BJ (cell line): ENCODE measurements at regions not wholly inside any gene's neighbourhood (a gene's known extent, or its start where the extent isn't known, plus 50 kb on each side); places are given as distances from the start of the nearest gene placed in this dataset.
"Not testable (repeated sequence)": the region's sequence is repeated elsewhere in the genome, so short reads cannot be mapped to it uniquely, and the experiment has no call there.

Source experiments
- CTCF ChIA-PET: fragments of 350-600 bp; formaldehyde crosslinking; extraction: SDS; loops from one replicate; lab custom pipeline; 2021; ENCODE audit warnings: antibody characterized with exemption, inconsistent platforms; lab: Yijun Ruan, JAX
- POLR2A ChIA-PET: fragments of 300-600 bp; sonication (Branson Sonifier 250); formaldehyde crosslinking; extraction: SDS; loops from one replicate; lab custom pipeline; 2021; ENCODE audit warnings: antibody characterized with exemption; lab: Charles Lee
- DNase-seq: peaks from one replicate; pipeline ENCODE4 v3.0.0-alpha.2; 2011; ENCODE audit warnings: low read depth
- H3K27me3 ChIP-seq: 2 replicates; pipeline ENCODE4 v1.6.0; 2011; ENCODE audit warnings: low read length; ENCODE audit not compliant: control insufficient read depth, insufficient read depth
- H3K36me3 ChIP-seq: 2 replicates; pipeline ENCODE4 v1.5.1; 2011; ENCODE audit warnings: low read length; ENCODE audit not compliant: control insufficient read depth, insufficient read depth
- H3K4me3 ChIP-seq: 2 replicates; pipeline ENCODE4 v1.5.1; 2011; ENCODE audit warnings: low read depth, mild to moderate bottlenecking, control low read depth, low read length
- CTCF ChIP-seq: IDR thresholded peaks from 2 replicates; pipeline ENCODE4 v1.5.1; 2011; ENCODE audit warnings: low read depth, mild to moderate bottlenecking, control low read depth, inconsistent platforms, low read length, moderate library complexity; ENCODE audit not compliant: insufficient read depth

- no peak for DNase-seq
- ChIA-PET CTCF (no interaction called here), POLR2A (no interaction called here)
Measured at GRCh38 chr10:30171601-30172000, 112.2 kb upstream of the JCAD start.

GRCh38 chr10:30170814-30171213 lies 111.4 kb upstream of the JCAD start:
- Histone ChIP-seq H3K27me3 (peaks cover 2% of the 10 kb centered on the region; the same call in 1 of the 2 replicates), H3K4me3 (no peak overlapping the region), H3K36me3 (no peaks in the 10 kb centered on the region)
- TF ChIP-seq CTCF: no peak
- CTCF ChIA-PET: no interaction called here
- POLR2A ChIA-PET: interaction anchor here (0.6 kb wide), 1 partner anchor 55 kb away, joined by 4 read pairs; no protein-coding TSS in a partner anchor
- DNase-seq: no peak

More at GRCh38 chr10:30171601-30172000, 112.2 kb upstream of the JCAD start:
- no peaks in the 10 kb centered on the region for H3K36me3 ChIP-seq
- no peak overlapping the region for H3K4me3 ChIP-seq
- no peak for TF ChIP-seq CTCF
- peaks cover 1% of the 10 kb centered on the region; the same call in 1 of the 2 replicates for H3K27me3 ChIP-seq

- POLR2A ChIA-PET: interaction anchor here (0.6 kb wide), 1 partner anchor 54 kb away, joined by 4 read pairs; no protein-coding TSS in a partner anchor
- TF ChIP-seq CTCF: no peak
- DNase-seq: no peak
Measured at GRCh38 chr10:30170146-30170545, 110.8 kb upstream of the JCAD start.

GRCh38 chr10:30169342-30169741 lies 110.0 kb upstream of the JCAD start:
- POLR2A ChIA-PET: no interaction called here
- Histone ChIP-seq H3K27me3 (peaks cover 3% of the 10 kb centered on the region), H3K36me3 (no peaks in the 10 kb centered on the region), H3K4me3 (no peak overlapping the region)
- no peak for TF ChIP-seq CTCF
- CTCF ChIA-PET: no interaction called here
- DNase-seq: no peak

More at GRCh38 chr10:30170146-30170545, 110.8 kb upstream of the JCAD start:
- Histone ChIP-seq H3K36me3 (no peaks in the 10 kb centered on the region), H3K27me3 (peaks cover 3% of the 10 kb centered on the region), H3K4me3 (no peak overlapping the region)
- CTCF ChIA-PET: no interaction called here

GRCh38 chr10:30166929-30167328 lies 107.5 kb upstream of the JCAD start:
- H3K4me3 ChIP-seq: no peak overlapping the region
- TF ChIP-seq CTCF: no peak
- H3K27me3 ChIP-seq: peaks cover 3% of the 10 kb centered on the region
- no peak for DNase-seq
- CTCF ChIA-PET: interaction anchor here (0.6 kb wide), 1 partner anchor 10 kb away, joined by 3 read pairs; no protein-coding TSS in a partner anchor
- H3K36me3 ChIP-seq: no peaks in the 10 kb centered on the region
- POLR2A ChIA-PET: no interaction called here

DNA sequence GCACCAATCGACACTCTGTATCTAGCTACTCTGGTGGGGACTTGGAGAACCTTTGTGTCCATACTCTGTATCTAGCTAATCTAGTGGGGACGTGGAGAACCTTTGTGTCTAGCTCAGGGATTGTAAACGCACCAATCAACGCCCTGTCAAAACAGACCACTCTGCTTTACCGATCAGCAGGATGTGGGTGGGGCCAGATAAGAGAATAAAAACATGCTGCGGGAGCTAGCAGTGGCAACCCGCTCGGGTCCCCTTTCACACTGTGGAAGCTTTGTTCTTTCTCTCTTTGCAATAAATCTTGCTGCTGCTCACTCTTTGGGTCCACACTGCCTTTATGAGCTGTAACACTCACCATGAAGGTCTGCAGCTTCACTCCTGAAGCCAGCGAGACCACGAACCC lies 104.0 kb upstream of the JCAD start:
- CTCF ChIA-PET, POLR2A ChIA-PET, H3K27me3 ChIP-seq, H3K36me3 ChIP-seq, H3K4me3 ChIP-seq, DNase-seq: not testable (repeated sequence)

DNA sequence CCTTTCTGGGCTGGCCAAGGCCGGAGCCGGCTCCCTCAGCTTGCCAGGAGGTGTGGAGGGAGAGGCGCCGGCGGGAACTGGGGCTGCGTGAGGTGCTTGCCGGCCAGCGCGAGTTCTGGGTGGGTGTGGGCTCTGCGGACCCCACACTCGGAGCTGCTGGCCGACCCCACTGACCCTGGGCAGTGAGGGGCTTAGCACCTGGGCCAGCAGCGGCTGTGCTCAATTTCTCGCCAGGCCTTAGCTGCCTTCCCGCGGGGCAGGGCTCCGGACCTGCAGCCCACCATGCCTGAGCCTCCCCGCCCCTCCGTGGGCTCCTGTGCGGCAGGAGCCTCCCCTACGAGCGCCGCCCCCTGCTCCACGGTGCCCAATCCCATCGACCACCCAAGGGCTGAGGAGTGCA lies 103.4 kb upstream of the JCAD start:
- CTCF ChIA-PET, DNase-seq, H3K4me3 ChIP-seq, H3K36me3 ChIP-seq, H3K27me3 ChIP-seq, POLR2A ChIA-PET: not testable (repeated sequence)
